Stomach (tissue), 8 donors: ENCODE measurements at regions not wholly inside any gene's neighbourhood (a gene's known extent, or its start where the extent isn't known, plus 50 kb on each side); places are given as distances from the start of the nearest gene placed in this dataset.
"Not testable (repeated sequence)": the region's sequence is repeated elsewhere in the genome, so short reads cannot be mapped to it uniquely, and the experiment has no call there.

Experiments
- DNase-seq, 2 donors: peaks; one replicate each; pipeline versions ENCODE4 v3.0.0 to v3.0.0-alpha.2; 2013 to 2019
- H3K27ac ChIP-seq, 5 donors: fragments of 200-600 bp in 4 of 5; sonication (generic) in 4 of 5; one replicate each; pipeline ENCODE4 v1.5.1; 2013 to 2019; ENCODE audit warnings: mild to moderate bottlenecking in 1 of 5, moderate library complexity in 1 of 5
- H3K27me3 ChIP-seq, 3 donors: fragments of 200-600 bp; sonication (generic); one replicate each; pipeline ENCODE4 v1.5.1; 2017 to 2019; ENCODE audit warnings: mixed run types in 1 of 3
- H3K36me3 ChIP-seq, 4 donors: fragments of 200-600 bp; sonication (generic); 1 replicate in 3 of 4; 2 replicates in 1 of 4; pipeline ENCODE4 v1.5.1; 2016 to 2019
- H3K4me1 ChIP-seq, 4 donors: fragments of 200-600 bp; sonication (generic); one replicate each; pipeline ENCODE4 v1.5.1; 2016 to 2019
- H3K4me3 ChIP-seq, 4 donors: fragments of 200-600 bp; sonication (generic) in 3 of 4; one replicate each; pipeline ENCODE4 v1.5.1; 2016 to 2019; ENCODE audit warnings: mild to moderate bottlenecking in 1 of 4
- H3K9me3 ChIP-seq, 4 donors: fragments of 200-600 bp; sonication (generic); one replicate each; pipeline ENCODE4 v1.5.1; 2016 to 2019
- CTCF ChIP-seq, 7 experiments: fragments of 450-650 bp in 4 of 7; fragments of 200-600 bp in 3 of 7; sonication (generic) in 3 of 7; IDR thresholded peaks; one replicate each; pipeline ENCODE4 v1.5.1; 2016 to 2019; ENCODE audit warnings: antibody characterized with exemption in 7 of 7, control low read depth in 2 of 7, mild to moderate bottlenecking in 1 of 7
- EP300 ChIP-seq: sonication (generic); formaldehyde crosslinking; IDR thresholded peaks from one replicate; pipeline ENCODE4 v1.6.1; 2017; ENCODE audit warnings: antibody characterized with exemption
- POLR2A ChIP-seq, 4 donors: fragments of 450-650 bp; IDR thresholded peaks; one replicate each; pipeline ENCODE4 v1.6.1; 2016; ENCODE audit warnings: antibody characterized with exemption in 4 of 4, control low read depth in 2 of 4, mild to moderate bottlenecking in 1 of 4, moderate library complexity in 1 of 4
- POLR2AphosphoS5 ChIP-seq, 3 donors: sonication (generic); formaldehyde crosslinking; IDR thresholded peaks; one replicate each; pipeline ENCODE4 v1.6.1; 2016; ENCODE audit warnings: antibody characterized with exemption in 3 of 3
- WGBS, 5 donors: extraction: QIAGEN DNeasy Blood & Tissue Kit in 3 of 5; methylation state at CpG; one replicate each; pipeline versions ENCODE4 v1.1.5 to v1.1.7; 2013 to 2018; 5-methylcytosine and 5-hydroxymethylcytosine counted together
- intact Hi-C: fragments of 100-400 bp; cut with DNase I; formaldehyde crosslinking; loops from one replicate; pipeline ENCODE4 v1.15.1; 2023; ENCODE audit warnings: low total_unique reads
- donor health status: healthy with polysubstance abuse.
- donor health status: Bipolar disorder and iron deficiency.
- donor health status: healthy.

- peaks cover 0 to 23% (median 0%) of the 10 kb centered on the region in 3 donors for H3K27me3 ChIP-seq
- H3K9me3 ChIP-seq, result peaks cover 0 to 24% (median 16%) of the 10 kb centered on the region in 4 donors
- TF ChIP-seq CTCF (IDR thresholded peaks at IDR 0.05), result peak in 1 of 7 experiments; percentile 26
- TF ChIP-seq POLR2AphosphoS5 (IDR thresholded peaks at IDR 0.05), result no peak
These were observed 86.6 kb downstream of the ASB1 start for GRCh38 chr2:238513346-238513745.

GRCh38 chr2:238514024-238514423 is 87.3 kb downstream of the ASB1 start:
- H3K27ac ChIP-seq, intact Hi-C loops: not testable (repeated sequence)
- WGBS, 5 donors, result 92 to 96% (median 95%) methylated on average over 23 of the region's 23 CpGs

More at GRCh38 chr2:238513346-238513745, 86.6 kb downstream of the ASB1 start:
- H3K27ac ChIP-seq, result no peak overlapping the region
- no peaks in the 10 kb centered on the region for H3K36me3 ChIP-seq
- intact Hi-C loops, result no loop called here
- DNase-seq, result no peak
- H3K4me1 ChIP-seq, result no peaks in the 10 kb centered on the region
- H3K4me3 ChIP-seq, result no peak overlapping the region
- WGBS, 5 donors, result 22 to 40% (median 32%) methylated on average over 3 of the region's 3 CpGs

GRCh38 chr2:238515377-238515776 is 88.7 kb downstream of the ASB1 start:
- H3K27me3 ChIP-seq, result peaks cover 0 to 8% (median 0%) of the 10 kb centered on the region in 3 donors
- H3K4me3 ChIP-seq, result no peak overlapping the region
- WGBS, 5 donors, result 83 to 95% (median 94%) methylated on average over 2 of the region's 2 CpGs
- no peaks in the 10 kb centered on the region for H3K36me3 ChIP-seq
- TF ChIP-seq POLR2A (IDR thresholded peaks at IDR 0.05), result no peak
- TF ChIP-seq CTCF (IDR thresholded peaks at IDR 0.05), result no peak
- TF ChIP-seq POLR2AphosphoS5 (IDR thresholded peaks at IDR 0.05), result no peak
- TF ChIP-seq EP300, result no peak
- no peaks in the 10 kb centered on the region for H3K4me1 ChIP-seq
- H3K27ac ChIP-seq, result no peak overlapping the region
- peaks cover 0 to 34% (median 17%) of the 10 kb centered on the region in 4 donors for H3K9me3 ChIP-seq
- intact Hi-C loops, result no loop called here
- DNase-seq, result peak in 1 of 2 donors; percentile 48

More at GRCh38 chr2:238514024-238514423, 87.3 kb downstream of the ASB1 start:
- H3K27me3 ChIP-seq, result peaks cover 0 to 18% (median 0%) of the 10 kb centered on the region in 3 donors
- H3K4me1 ChIP-seq, DNase-seq, H3K4me3 ChIP-seq, H3K36me3 ChIP-seq: not testable (repeated sequence)
- H3K9me3 ChIP-seq, result peaks cover 0 to 27% (median 17%) of the 10 kb centered on the region in 4 donors

GRCh38 chr2:238517209-238517608 is 90.5 kb downstream of the ASB1 start:
- H3K9me3 ChIP-seq, result peaks cover 0 to 34% (median 17%) of the 10 kb centered on the region in 4 donors
- WGBS, 5 donors, result 74 to 100% (median 79%) methylated on average over 1 of the region's 1 CpG
- no peaks in the 10 kb centered on the region for H3K27me3 ChIP-seq
- no peak overlapping the region for H3K27ac ChIP-seq
- DNase-seq, result no peak
- no peak overlapping the region for H3K4me3 ChIP-seq
- intact Hi-C loops, result no loop called here
- H3K36me3 ChIP-seq, result no peaks in the 10 kb centered on the region
- no peaks in the 10 kb centered on the region for H3K4me1 ChIP-seq
- no peak for TF ChIP-seq EP300

GRCh38 chr2:238518172-238518820 is 91.6 kb downstream of the ASB1 start:
- H3K4me3 ChIP-seq, result no peak overlapping the region
- no peaks in the 10 kb centered on the region for H3K36me3 ChIP-seq
- no peak overlapping the region for H3K27ac ChIP-seq
- peaks cover 0 to 34% (median 17%) of the 10 kb centered on the region in 4 donors for H3K9me3 ChIP-seq
- no peak for DNase-seq
- WGBS, 5 donors, result 84 to 91% (median 88%) methylated on average over 20 of the region's 20 CpGs
- no peaks in the 10 kb centered on the region for H3K27me3 ChIP-seq
- intact Hi-C loops, result no loop called here
- H3K4me1 ChIP-seq, result peaks cover 0 to 5% (median 0%) of the 10 kb centered on the region in 4 donors
- no peak for TF ChIP-seq POLR2A (IDR thresholded peaks at IDR 0.05)
- TF ChIP-seq POLR2AphosphoS5 (IDR thresholded peaks at IDR 0.05), result no peak
- TF ChIP-seq CTCF (IDR thresholded peaks at IDR 0.05), result no peak
